ENCODE measurements at regions not wholly inside any gene's neighbourhood (a gene's known extent, or its start where the extent isn't known, plus 50 kb on each side); places are given as distances from the start of the nearest gene placed in this dataset.
"Not testable (repeated sequence)": the region's sequence is repeated elsewhere in the genome, so short reads cannot be mapped to it uniquely, and the experiment has no call there.

DNA sequence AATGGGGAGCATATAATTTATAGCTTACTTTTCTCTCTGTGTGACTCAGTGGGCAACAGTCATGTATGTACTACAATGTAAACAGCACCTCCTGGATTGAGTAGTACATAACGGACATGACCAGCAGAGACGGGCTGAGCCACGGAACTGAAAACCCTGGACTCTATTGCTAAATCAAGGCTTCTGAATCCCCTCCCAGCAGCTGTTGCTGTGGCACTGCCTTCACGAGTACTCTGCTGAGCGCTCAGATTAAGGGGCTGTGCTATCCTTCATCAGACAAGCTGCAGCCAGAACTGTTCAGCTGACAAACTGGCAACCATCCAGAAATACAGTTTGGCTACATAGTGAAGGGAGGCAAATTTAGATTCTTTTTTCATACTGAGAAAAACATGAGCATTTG lies 131.3 kb upstream of the CCDC180 start:
- DNase-seq = no peak

DNA sequence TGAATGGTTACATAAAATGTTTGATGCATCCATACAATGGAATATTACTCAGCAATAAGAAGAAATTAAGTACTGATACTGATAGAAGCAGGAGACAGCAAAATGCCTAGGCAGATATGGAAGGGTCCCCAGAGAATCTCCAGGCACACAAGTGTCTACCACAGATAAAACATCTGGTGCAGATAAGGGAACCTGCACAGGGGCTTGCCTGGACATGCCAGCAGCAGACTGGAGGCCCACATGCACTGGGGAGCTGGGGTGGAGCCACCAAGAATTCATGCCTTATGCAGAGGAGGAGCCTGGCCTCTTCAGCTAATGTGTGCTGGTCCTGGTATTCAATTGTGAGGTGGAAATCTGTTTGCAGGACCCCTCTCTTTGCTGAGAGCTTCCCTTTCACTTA lies 129.2 kb upstream of the CTSV start:
- DNase-seq = not testable (repeated sequence)

DNA sequence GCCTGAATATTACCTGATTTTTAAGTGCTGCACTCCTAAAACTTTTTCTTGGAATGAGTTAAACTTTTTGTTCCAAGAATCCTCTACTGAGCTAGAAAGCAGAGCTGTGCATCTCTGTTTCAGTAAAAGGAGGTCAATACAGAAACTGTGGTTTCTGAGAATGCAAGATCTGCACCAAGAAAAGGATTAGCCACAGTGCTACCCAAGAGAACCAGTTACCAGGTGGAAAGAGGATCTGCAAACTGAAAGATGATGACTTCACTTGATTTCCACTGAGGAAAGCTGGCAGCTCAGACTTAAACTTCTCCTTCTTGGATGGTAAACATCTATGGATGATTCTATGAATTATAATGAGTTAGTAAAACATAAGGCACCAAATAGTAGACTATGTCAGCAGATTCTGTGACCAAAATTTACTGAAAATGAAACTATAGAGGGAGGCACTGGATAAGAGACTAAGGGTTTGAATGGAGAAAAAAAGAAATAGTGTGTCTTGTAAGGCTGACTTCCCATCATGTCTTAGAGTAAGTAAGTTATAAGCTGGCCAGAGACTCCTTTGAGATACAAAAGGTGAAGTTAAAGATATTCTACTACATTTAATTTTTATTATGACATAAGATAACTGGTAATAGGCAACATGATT lies 127.7 kb upstream of the CTSV start:
- not testable (repeated sequence) for DNase-seq

DNA sequence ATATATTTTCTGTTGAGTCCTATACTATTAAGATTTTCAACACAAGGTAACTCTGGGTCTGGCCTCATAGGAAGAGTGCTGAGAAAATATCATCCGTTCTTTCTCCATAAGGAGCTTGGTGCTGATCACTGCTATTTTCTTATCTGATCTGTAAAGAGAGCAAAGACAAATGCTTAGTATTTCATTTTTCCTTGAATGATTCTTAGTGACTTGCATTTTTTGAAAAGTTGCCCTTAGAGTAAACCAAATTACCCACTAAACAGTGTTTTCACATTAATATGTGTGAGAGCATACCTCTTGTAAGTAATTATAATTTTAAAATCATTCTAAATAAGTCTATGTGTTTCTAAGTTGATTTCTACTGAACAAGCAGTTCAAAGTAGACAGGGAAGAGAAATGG lies 121.3 kb upstream of the CTSV start:
- DNase-seq = no peak

DNA sequence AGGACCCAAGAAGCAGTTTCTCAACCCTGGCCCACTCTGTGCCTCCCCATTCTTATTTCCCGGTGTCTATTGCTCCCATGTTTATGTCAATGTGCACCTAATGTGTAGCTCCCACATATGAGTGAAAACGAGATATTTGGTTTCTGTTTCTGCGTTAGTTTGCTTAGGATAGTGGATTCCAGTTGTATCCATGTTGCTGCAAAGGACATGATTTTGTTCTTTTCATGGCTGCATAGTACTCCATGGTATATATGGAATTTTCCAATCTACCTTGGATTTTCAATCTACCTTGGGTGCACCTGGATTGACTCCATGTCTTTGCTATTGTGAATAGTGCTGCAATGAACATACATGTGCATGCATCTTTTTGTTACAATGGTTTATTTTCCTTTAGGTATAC lies 119.8 kb upstream of the CTSV start:
- not testable (repeated sequence) for DNase-seq

DNA sequence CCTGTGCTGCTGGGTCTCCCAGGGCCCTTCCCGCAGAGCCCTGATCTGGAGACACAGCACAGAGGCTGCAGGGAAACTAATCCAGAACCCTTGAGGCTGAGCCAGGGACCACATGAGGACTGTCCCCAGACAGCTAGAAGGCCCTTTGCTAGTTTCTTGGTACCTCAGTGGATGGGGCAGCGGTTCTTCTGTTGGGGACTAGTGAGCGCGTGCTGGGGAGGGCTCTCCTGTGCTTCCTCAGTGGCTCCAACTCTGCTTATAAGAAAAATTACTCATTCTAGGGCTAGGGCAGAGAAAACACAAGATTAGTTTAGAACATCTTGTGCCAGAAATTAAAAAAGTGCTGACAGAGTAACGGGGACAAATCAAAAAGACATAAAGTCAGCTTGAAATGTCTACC lies 116.5 kb upstream of the CTSV start:
- not testable (repeated sequence) for DNase-seq

DNA sequence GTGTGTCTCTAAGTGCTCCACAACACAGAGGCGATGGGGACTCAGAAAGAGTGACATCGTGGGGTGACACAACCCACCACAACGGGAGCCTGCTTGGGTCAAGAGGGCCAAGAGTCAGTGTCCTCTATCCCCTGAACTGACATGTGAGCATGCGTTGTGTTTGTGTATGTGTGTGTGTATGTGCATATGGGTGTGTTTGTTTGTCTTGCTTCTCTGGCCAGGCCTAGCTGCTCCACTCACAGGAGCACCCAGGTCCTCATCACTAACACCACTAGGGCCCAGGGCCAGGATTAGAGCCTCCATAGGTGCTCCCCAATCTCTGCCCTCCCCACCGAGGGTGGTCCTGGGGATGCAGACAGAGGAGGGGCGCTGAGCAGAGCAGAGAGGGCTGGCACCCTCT lies 115.0 kb upstream of the CTSV start:
- no peak for DNase-seq

DNA sequence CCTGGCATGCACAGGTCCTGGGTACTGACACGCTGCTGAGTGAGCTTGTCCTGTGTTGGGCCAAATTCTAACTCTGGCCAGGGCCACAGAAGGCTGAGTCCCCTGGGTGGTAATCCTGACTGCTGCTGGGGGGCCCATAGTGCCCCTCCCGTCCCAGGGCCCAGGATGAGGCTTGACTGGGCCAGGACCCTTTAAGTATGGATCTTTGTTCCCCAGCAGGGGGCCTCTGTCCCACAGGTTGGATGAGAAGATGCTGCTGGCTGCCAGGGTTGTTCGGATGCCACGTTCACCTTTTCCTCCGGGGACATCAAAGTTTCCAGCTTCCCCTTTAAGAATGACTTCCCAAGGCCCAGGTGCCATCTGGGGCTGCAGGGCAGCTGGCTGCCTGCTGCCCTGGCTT lies 114.2 kb upstream of the CTSV start:
- not testable (repeated sequence) for DNase-seq

DNA sequence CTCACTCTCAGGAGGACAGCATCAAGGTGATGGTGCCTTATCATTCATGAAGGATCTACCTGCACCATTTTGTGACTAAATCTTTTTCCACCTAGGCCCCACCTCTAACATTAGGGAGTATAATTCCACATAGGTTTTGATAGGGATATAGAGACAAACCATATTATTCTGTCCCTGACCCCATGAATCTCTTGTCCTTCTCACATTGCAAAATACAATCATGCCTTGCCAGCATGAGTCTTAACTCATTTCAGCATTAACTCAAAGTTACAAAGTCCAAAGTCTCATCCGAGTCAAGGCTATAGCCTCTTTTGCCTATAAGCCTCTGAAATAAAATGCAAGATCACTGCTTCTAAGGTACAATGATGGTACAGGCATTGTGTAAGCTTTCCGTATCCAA lies 111.5 kb upstream of the CTSV start:
- DNase-seq = not testable (repeated sequence)

DNA sequence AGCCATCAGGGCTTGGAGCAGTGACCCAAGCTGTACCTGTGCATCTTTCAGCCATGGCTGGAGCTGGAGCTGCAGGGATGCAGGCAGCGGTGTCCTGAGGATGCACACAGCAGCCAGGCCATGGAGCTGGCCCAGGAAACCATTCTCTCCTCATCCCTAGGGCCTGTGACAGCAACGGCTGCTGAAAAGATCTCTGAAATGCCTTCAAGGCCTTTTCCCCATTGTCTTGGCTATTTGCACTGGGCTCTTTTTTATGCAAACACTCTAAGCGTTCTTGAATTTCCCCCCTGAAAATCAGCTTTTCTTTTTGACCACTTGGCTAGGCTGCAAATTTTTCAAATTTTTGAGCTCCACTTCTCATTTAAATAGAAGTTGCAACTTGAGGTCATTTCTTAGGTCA lies 109.5 kb upstream of the CTSV start:
- DNase-seq = not testable (repeated sequence)

DNA sequence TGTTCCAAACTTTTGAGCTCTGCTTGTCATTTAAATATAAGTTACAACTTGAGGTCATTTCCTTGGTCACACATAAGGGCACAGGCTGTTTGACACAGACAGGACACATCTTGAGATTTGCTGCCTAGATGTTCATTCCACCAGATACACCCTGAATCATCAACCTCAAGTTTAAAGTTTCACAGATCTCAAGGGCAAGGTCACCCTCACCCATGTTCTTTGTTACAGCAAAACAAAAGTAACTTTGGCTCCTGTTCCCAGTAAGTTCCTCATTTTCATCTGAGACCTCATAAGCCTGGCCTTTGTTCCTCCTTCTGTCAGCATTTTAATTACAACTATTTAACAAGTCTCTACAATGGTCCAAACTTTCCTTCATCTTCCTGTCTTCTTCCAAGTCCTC lies 106.7 kb upstream of the CTSV start:
- not testable (repeated sequence) for DNase-seq

DNA sequence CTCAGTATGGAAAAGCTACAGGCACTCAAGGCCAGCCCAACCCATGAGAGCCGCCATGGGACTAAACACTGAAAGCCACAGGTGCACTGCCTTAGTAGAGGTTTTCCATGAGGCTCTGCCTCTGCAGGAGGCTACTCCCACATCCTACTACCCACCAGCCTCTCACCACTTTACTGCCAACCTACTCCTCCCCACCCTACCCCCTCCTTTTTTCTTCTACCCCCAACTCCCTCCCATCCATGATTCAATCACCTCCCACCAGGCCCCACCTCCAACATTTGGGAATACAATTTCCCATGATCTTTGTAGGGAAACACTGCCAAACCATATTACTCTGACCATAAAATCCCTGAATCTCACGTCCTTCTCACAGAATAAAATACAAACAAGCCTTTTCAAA lies 101.6 kb upstream of the CTSV start:
- no peak for DNase-seq

DNA sequence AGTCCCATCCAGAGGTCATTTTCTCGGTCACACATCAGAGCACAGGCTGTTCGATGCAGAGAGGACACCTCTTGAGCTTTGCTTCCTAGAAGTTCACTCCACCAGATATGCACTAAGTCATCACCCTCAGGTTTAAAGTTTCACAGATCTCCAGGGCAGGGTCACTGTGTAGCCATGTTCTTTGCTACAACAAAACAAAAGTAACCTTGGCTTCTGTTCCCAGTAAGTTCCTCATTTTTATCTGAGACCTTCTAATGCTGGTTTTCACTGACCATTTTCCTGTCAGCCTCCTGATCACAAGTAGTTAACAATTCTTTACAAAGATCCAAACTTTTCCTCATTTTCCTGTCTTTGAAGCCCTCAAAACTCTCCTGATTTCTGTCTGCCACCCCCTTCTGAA lies 97.5 kb upstream of the CTSV start:
- DNase-seq = no peak

DNA sequence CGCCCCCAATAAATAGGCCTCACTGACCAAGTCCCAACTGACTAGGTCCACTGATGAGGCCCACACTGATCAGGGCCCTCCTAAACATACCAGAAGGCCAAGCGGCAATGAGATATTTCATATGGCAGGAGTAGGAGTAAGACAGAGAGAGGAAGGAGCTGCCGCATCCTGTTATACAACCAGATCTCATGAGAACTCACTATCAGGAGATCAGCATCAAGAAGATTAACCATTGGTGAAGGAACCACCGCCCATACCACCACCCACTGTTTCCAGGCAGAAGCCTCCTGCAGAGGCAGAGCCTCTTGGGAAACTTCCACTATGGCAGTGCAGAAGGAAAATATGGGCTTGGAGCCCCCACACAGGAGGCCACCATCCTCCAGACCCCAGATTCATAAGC lies 95.0 kb upstream of the CTSV start:
- DNase-seq = not testable (repeated sequence)

DNA sequence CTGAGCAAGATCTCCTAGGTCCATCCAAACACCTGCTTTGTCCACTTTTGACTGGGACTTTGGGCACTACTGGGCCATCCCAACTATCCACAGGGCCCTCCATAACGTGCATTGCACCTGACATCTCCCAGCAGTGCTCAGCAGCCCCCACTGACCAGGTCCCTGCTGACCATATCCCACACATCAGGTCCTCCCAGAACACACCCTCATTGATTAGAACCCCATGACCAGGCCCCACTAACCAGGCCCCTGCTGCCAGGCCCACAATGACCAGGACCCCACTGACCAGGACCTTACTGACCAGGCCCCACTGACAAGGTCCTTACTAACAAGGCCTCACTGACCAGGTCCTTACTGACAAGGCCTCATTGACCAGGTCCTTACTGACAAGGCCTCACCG lies 93.9 kb upstream of the CTSV start:
- DNase-seq = no peak

DNA sequence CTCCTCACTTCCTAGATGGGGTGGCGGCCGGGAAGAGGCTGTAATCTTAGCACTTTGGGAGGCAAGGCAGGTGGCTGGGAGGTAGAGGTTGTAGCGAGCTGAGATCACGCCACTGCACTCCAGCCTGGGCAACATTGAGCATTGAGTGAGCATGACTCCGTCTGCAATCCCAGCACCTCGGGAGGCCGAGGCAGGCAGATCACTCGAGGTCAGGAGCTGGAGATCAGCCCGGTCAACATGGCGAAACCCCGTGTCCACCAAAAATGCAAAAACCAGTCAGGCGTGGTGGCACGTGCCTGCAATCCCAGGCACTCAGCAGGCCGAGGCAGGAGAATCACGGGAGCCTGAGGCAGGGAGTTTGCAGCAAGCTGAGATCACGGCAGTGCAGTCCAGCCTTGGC lies 91.9 kb upstream of the CTSV start:
- not testable (repeated sequence) for DNase-seq

DNA sequence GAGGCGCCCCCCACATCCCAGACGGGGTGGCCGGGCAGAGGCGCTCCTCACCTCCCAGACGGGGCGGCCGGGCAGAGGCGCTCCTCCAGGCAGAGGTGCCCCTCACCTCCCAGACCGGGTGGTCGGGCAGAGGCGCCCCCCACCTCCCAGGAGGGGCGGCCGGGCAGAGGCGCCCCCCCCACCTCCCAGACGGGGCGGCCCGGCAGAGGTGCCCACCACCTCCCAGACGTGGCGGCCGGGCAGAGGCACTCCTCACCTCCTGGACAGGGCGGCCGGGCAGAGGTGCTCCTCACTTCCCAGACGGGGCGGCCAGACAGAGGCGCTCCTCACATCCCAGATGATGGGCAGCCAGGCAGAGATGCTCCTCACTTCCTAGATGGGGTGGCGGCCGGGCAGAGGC lies 91.4 kb upstream of the CTSV start:
- DNase-seq = not testable (repeated sequence)

DNA sequence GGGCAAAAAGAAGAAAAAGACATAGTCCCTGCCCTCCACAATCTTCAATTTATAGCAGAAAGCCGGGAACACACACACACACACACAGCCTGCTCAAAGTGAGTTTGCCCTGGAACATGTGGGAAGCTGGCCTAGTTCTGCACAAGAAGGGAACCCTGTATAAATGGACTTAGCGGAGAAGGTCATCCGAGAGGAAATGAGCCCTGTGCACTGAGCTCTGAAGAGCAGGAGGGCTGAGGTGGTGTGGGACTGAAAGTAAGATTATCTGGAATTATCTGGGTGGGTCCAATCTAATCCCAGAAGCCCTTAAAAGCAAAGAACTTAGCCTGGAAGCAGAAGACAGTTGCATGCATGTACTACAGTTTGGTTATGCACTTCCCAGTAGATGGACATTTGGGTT lies 90.0 kb upstream of the CTSV start:
- no peak for DNase-seq

DNA sequence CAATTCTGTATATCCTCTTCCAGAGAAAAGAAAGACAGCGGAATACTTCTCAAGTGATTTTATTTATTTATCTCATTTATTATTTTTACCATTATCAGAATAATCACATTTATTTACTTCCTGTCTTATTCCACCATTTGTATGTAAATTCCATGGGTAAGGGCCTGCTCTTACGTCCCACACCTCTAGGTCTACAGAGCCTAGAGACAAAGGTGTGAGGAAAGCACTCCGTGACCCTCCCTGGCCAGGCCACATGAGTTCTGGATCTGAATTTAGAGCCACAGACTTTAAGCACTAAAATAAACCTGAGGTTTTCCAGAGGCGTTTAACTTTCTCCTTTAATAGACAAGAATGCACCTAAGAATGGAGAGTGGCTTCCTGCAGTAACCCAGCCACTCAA lies 85.3 kb upstream of the CTSV start:
- no peak for DNase-seq

DNA sequence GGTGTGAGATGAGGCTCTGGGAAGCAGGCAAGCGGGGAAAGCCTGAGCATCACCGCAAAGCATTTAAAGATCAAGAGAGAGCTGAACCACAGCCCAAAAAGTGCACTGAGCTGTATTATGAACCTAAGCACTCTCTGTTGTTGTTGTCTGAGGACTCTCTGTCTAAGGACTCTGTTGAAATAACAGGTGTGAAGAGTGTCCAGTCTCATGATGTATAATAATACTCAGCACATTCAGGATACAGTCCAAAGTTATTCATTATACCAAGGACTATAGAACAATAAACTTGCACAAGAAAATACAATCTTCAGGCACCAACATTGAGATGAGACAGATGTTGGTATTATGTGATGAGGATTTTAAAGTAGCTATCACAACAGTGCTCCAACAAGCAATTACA lies 71.8 kb upstream of the CTSV start:
- DNase-seq = no peak

DNA sequence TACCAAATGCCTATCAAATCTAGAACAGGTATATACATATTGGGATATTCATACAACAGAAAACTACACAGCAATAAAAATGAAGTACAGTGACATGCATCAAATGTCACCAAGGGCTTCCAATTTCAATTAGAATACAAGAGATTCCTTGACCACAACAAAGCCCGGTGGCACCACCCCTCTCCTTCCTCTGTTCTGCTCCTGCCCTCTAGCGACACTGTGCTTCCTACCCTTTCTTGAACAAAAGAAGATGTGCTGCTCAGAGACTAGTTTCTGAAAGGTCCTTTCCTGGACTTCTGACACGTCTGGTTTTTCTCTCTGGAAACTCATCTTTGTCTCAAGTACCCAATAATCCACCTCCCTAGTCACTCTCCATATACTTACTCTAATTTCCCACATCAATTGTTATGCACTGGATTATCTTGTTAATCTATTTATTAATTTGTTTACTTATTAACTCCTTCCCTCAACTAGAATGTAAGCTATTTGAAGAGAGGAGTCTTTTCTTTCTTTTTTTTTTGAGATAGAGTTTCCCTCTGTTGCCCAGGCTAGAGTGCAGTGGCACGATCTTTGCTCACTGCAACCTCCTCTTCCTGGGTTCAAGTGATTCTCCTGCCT lies 70.4 kb upstream of the CTSV start:
- peak; percentile 14 to 28 for DNase-seq

DNA sequence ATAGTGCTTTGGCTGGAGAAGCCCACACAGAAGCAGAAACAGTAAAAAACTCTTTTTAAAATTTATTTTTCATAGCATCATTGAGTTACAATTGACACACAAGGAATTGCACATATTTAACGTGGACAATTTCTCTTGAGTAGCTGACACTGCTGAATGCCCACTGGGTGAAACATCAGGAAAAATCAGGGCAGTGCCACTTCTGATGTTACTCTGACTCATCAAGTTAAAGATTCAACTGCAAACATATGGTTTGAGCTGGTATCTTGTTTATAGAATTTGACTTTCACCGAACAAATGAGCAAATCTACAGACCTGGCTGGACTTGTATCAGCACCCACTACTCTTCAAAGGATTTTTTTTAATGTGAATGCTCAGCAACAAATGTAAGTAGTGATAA lies 66.3 kb upstream of the CTSV start:
- DNase-seq = not testable (repeated sequence)

DNA sequence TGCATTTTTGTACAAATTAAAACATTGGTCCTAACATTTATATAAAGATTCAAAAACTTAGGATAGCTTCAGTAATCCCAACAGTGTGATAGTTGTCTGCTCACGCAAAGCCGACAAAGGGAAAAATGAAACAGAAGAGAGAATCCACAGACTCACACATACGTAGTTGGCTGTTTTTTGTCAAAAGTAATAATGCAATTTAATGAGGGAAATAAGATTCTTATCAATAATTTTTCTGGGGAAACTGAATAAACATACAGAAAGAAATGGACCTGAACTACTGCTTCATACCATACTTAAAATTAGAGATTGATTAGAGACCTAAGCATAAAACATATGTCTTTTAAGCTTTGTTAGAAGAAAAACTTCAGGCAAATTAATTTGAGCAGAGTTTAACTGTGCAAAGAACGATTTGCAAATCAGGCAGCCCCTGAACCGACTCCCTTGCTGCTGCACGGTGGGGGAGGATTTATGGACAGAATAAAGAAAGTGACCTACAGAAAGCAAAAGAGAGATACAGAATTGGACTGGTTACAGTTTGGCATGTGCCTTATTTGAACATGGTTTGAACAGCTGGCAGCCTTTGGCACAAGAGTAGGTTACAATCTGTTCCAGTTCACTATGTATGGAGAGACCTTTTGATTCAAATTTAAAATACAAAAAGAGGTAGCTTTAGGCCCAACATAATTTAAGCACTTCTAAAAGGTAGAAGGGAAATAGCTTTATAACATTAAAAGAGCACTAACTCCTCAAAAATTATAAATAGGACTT lies 64.9 kb upstream of the CTSV start:
- DNase-seq = not testable (repeated sequence)

DNA sequence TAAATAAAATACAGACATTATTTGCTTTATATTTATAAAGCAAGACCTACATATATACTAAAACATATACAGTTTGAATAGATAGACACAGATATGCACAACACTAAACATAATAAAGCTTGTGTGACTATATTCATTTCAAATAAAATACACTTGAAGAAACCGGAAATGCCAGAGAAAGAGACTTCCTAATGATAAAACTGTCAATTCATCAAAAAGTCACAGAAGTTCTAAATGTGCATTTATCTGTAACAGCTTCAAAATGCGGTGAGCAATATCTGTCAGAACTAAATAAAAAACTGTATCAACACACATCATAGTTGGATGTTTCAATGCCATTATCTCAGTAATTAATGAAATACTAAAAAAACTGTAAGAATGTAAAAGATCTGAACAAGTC lies 60.6 kb upstream of the CTSV start:
- DNase-seq = not testable (repeated sequence)

All from NCI-H1930 (cell line).